OCI-LY7 (cell line): ENCODE measurements at regions not wholly inside any gene's neighbourhood (a gene's known extent, or its start where the extent isn't known, plus 50 kb on each side); places are given as distances from the start of the nearest gene placed in this dataset.

Experiments used
- BruUV-seq: library from RNA; stranded (reverse); fragments of 400-500 nt; replicated peaks from 2 replicates; lab custom pipeline; 2021; lab: Mats Ljungman, UMichigan
- CTCF ChIA-PET: fragments of 300-600 bp; sonication (Branson Sonifier 250); formaldehyde crosslinking; loops from one replicate; lab custom pipeline; 2022; ENCODE audit warnings: antibody characterized with exemption; ENCODE audit not compliant: unreplicated experiment; lab: Charles Lee
- POLR2A ChIA-PET: fragments of 300-600 bp; sonication (Branson Sonifier 250); formaldehyde crosslinking; loops from one replicate; lab custom pipeline; 2022; ENCODE audit warnings: antibody characterized with exemption; lab: Charles Lee
- DNase-seq: peaks from one replicate; pipeline ENCODE4 v3.0.0-alpha.2; 2015; ENCODE audit warnings: low spot score
- H2AFZ ChIP-seq: fragments of 200-600 bp; sonication (generic), shearing (Covaris generic); 2 replicates; pipeline ENCODE4 v1.6.1; 2014; ENCODE audit warnings: mild to moderate bottlenecking, antibody characterized with exemption, low read length, moderate library complexity
- H3K27ac ChIP-seq: fragments of 200-600 bp; sonication (generic); 2 replicates; pipeline ENCODE4 v1.5.1; 2014; ENCODE audit warnings: mixed run types, low read depth, mild to moderate bottlenecking, moderate library complexity, low read length, inconsistent platforms; ENCODE audit not compliant: poor library complexity, severe bottlenecking
- H3K36me3 ChIP-seq: fragments of 200-600 bp; sonication (generic); 2 replicates; pipeline ENCODE4 v1.6.1; 2014; ENCODE audit warnings: mild to moderate bottlenecking, antibody characterized with exemption, low read length, moderate library complexity, mixed read lengths; ENCODE audit not compliant: insufficient read depth
- H3K4me1 ChIP-seq: fragments of 200-600 bp; sonication (generic); 2 replicates; pipeline ENCODE4 v1.5.1; 2014; ENCODE audit warnings: mild to moderate bottlenecking, low read length; ENCODE audit not compliant: insufficient read depth, poor library complexity, severe bottlenecking
- H3K4me2 ChIP-seq: fragments of 200-600 bp; sonication (generic); 2 replicates; pipeline ENCODE4 v1.6.1; 2014; ENCODE audit warnings: mild to moderate bottlenecking, low read length
- H3K4me3 ChIP-seq: fragments of 200-600 bp; sonication (generic); 2 replicates; pipeline ENCODE4 v1.5.1; 2014; ENCODE audit warnings: mild to moderate bottlenecking, low read depth, low read length; ENCODE audit not compliant: poor library complexity, severe bottlenecking
- H3K79me2 ChIP-seq: fragments of 200-600 bp; sonication (generic); 2 replicates; pipeline ENCODE4 v1.6.1; 2016; ENCODE audit warnings: low read depth, mild to moderate bottlenecking, low read length, moderate library complexity, mixed read lengths; ENCODE audit not compliant: insufficient read depth
- H3K9me2 ChIP-seq: fragments of 200-600 bp; sonication (generic); 2 replicates; pipeline ENCODE4 v1.6.1; 2016; ENCODE audit warnings: mild to moderate bottlenecking, low read length, mixed read lengths; ENCODE audit not compliant: insufficient read depth
- H3K9me3 ChIP-seq: fragments of 200-600 bp; sonication (generic); 2 replicates; pipeline ENCODE4 v1.6.1; 2014; ENCODE audit warnings: mild to moderate bottlenecking, mixed run types, low read length, mixed read lengths
- H4K20me1 ChIP-seq: fragments of 200-600 bp; sonication (generic); 2 replicates; pipeline ENCODE4 v1.6.1; 2014; ENCODE audit warnings: mild to moderate bottlenecking, antibody characterized with exemption, low read length, moderate library complexity, mixed read lengths; ENCODE audit not compliant: insufficient read depth
- EZH2phosphoT487 ChIP-seq: fragments of 200-600 bp; sonication (generic); IDR thresholded peaks from 2 replicates; pipeline ENCODE4 v1.6.1; 2018; ENCODE audit warnings: low read depth, borderline replicate concordance, mild to moderate bottlenecking, mixed run types, antibody characterized with exemption, low read length, moderate library complexity, mixed read lengths
- intact Hi-C: fragments of 100-400 bp; cut with micrococcal nuclease; formaldehyde crosslinking; loops from one replicate; pipeline ENCODE4 v1.10.0; 2022; ENCODE audit not compliant: unreplicated experiment
- TF ChIP-seq, protein P1 (sequence below): fragments of 200-600 bp; sonication (generic); conservative IDR thresholded peaks from 2 replicates; pipeline ENCODE4 v1.5.1; 2014; ENCODE audit warnings: mild to moderate bottlenecking, antibody characterized with exemption, low read length, moderate library complexity, mixed read lengths

DNA sequence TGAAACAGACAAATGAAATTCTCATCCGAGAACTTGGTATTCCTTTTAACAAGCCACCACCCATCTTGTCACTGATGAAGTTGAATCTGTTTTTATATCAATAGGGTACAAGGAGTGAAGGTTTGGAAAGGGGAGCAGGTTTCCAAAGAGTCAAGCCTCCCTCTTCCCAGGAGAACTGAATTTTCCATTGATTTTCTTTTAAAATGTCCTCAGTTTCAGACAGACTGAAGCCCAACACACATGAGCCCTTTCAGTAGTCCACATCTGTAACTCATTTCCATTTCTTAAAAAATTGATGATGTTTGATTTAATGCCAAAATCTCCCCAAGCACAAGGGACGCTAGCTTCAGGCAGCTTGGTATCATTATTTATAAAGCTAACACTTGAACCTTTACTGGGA lies 187.7 kb downstream of the FOXB1 start:
- TF ChIP-seq EZH2phosphoT487, result no peak
- TF ChIP-seq, protein P1, sequence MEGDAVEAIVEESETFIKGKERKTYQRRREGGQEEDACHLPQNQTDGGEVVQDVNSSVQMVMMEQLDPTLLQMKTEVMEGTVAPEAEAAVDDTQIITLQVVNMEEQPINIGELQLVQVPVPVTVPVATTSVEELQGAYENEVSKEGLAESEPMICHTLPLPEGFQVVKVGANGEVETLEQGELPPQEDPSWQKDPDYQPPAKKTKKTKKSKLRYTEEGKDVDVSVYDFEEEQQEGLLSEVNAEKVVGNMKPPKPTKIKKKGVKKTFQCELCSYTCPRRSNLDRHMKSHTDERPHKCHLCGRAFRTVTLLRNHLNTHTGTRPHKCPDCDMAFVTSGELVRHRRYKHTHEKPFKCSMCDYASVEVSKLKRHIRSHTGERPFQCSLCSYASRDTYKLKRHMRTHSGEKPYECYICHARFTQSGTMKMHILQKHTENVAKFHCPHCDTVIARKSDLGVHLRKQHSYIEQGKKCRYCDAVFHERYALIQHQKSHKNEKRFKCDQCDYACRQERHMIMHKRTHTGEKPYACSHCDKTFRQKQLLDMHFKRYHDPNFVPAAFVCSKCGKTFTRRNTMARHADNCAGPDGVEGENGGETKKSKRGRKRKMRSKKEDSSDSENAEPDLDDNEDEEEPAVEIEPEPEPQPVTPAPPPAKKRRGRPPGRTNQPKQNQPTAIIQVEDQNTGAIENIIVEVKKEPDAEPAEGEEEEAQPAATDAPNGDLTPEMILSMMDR, result no peak
- CTCF ChIA-PET, result no interaction called here

DNA sequence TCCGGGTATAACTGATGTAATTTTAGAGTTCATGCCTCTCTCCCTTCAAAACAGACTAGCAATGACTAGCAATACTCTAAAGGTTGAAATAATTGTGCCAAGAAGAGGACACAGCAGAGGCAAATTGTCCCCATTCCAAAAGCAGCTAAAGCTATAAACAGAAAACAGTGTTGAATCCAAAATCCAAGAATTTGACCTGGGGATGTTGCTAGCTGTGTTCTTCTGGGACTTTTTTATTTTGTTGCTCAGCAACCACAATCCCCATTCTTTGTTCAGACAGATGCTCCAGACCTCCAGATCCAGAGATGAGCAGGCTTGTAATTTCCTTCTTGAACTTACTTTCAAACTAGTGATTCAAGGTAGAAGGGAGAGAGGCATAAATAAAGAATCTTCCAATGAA lies 191.5 kb downstream of the FOXB1 start:
- ChIA-PET POLR2A (no interaction called here), CTCF (no interaction called here)
- no peak for DNase-seq
- Histone ChIP-seq H3K79me2 (no peaks in the 10 kb centered on the region), H3K4me1 (no peaks in the 10 kb centered on the region), H3K36me3 (no peaks in the 10 kb centered on the region), H3K9me3 (no peaks in the 10 kb centered on the region), H3K4me3 (no peak overlapping the region), H3K27ac (no peak overlapping the region), H3K4me2 (no peak overlapping the region), H3K9me2 (no peaks in the 10 kb centered on the region), H4K20me1 (no peaks in the 10 kb centered on the region), H2AFZ (no peak overlapping the region)
- intact Hi-C loops, result no loop called here
- no peak for TF ChIP-seq EZH2phosphoT487
- TF ChIP-seq, protein P1, result no peak
- no TSS peak for BruUV-seq

More for the DNA sequence above, 187.7 kb downstream of the FOXB1 start:
- intact Hi-C loops, result no loop called here
- Histone ChIP-seq H3K4me2 (no peak overlapping the region), H3K79me2 (no peaks in the 10 kb centered on the region), H3K36me3 (no peaks in the 10 kb centered on the region), H2AFZ (no peak overlapping the region), H3K4me3 (no peak overlapping the region), H3K9me2 (no peaks in the 10 kb centered on the region), H3K27ac (no peak overlapping the region), H4K20me1 (no peaks in the 10 kb centered on the region), H3K4me1 (no peaks in the 10 kb centered on the region), H3K9me3 (no peaks in the 10 kb centered on the region)
- POLR2A ChIA-PET, result interaction anchor here (0.6 kb wide), 1 partner anchor 9 kb away, joined by 3 read pairs; no protein-coding TSS in a partner anchor
- DNase-seq, result no peak
- no TSS peak for BruUV-seq

DNA sequence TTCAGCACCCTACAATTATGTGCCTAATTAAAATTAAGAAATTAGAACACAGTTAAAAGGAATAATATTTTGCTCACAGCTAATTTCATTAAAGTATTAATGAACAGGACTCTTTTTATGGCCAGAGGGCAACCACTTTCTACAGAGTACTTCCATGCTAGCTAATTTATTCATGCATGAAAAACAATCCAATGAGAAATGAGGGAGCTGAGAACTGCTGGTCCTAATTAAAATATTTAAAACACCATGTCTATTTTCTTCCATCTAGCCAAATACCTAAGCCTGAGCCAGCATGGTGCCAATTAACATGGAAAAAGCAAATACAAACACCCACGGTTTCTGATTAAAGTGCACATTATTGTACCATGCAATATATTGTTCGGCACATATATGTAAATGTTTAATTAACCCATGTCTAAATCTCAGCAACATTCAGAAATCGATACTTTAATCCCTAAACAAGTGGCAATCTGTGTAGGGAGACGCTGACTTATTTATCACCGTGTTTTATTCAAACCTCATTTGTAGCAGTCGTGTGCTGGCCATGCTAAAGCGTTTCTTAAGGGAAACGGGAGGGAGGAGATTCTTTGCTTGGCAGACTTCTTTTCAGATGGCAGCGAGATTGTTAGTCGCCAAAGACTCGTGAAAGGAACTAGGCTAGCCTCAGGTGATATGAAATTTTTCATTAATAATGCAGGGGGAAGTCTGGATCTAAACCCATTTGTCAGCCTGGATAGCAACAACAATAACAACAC lies 193.5 kb downstream of the ANXA2 start:
- no peak overlapping the region for H2AFZ ChIP-seq
- H3K36me3 ChIP-seq, result no peaks in the 10 kb centered on the region
- H3K79me2 ChIP-seq, result no peaks in the 10 kb centered on the region
- DNase-seq, result no peak
- H3K27ac ChIP-seq, result no peak overlapping the region
- H3K4me2 ChIP-seq, result no peak overlapping the region
- ChIA-PET CTCF (no interaction called here), POLR2A (no interaction called here)
- no TSS peak for BruUV-seq
- TF ChIP-seq, protein P1, result no peak
- no peak for TF ChIP-seq EZH2phosphoT487
- H4K20me1 ChIP-seq, result no peaks in the 10 kb centered on the region
- no peak overlapping the region for H3K4me3 ChIP-seq
- intact Hi-C loops, result no loop called here
- no peaks in the 10 kb centered on the region for H3K9me2 ChIP-seq
- no peaks in the 10 kb centered on the region for H3K4me1 ChIP-seq
- H3K9me3 ChIP-seq, result no peaks in the 10 kb centered on the region
